Thyroid gland (tissue), 4 donors: ENCODE measurements at regions not wholly inside any gene's neighbourhood (a gene's known extent, or its start where the extent isn't known, plus 50 kb on each side); places are given as distances from the start of the nearest gene placed in this dataset.

Source experiments
- CTCF ChIP-seq, 6 experiments: fragments of 200-600 bp in 3 of 6; fragments of 450-650 bp in 3 of 6; sonication (generic) in 3 of 6; IDR thresholded peaks; one replicate each; pipeline ENCODE4 v1.5.1; 2016 to 2019; ENCODE audit warnings: antibody characterized with exemption in 6 of 6, mild to moderate bottlenecking in 2 of 6, inconsistent platforms in 1 of 6, moderate library complexity in 1 of 6
- POLR2A ChIP-seq, 2 donors: fragments of 450-650 bp; IDR thresholded peaks; one replicate each; pipeline ENCODE4 v1.6.1; 2017; ENCODE audit warnings: antibody characterized with exemption in 2 of 2, mild to moderate bottlenecking in 2 of 2, moderate library complexity in 1 of 2

DNA sequence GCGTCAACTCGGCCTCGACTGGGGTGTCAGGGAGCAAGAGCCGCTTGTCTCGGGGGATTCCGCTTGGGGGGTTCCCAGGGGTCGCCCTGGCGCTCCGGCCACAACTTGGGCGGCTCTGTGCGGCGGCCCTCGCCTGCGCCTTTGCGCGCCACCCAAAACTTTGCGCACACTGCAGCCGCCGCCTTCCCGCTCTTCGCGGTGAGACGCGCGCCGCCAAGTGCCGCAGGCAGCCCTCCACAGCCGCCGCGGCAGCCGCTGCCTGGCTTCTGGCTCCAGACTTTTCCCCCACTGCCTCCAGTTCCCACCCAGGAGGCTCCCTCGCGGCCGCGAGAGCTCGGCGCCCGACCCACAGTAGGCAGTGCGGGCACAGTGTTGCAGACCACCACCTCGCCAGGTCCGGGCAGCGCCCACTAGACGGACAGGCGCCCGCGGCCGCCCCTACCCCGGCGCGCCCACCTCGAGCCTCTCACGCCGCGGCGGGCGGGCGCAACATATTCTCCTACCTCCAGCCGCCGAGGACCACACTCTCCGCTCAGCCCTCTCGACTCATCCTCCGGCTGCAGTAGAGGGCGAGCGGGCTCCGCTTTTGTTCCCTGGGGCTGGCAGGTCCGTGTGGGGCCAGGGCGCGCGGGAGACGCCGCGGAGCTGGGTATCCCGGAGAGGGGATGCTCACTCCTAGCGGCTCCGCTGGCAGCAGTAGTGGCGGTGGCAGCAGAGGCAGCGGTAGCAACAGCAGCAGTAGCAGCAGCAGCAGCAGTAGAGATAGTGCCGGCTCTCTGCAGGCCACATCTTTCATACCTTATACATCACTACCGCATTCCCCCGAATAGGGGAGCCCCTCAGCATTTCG, 296.6 kb downstream of the OMA1 start:
- no peak for TF ChIP-seq CTCF (IDR thresholded peaks at IDR 0.05)
- TF ChIP-seq POLR2A (IDR thresholded peaks at IDR 0.05) = no peak
